ENCODE measurements at regions not wholly inside any gene's neighbourhood (a gene's known extent, or its start where the extent isn't known, plus 50 kb on each side); places are given as distances from the start of the nearest gene placed in this dataset.
"Not testable (repeated sequence)": the region's sequence is repeated elsewhere in the genome, so short reads cannot be mapped to it uniquely, and the experiment has no call there.

GRCh38 chr4:27985522-27985921, 1124.9 kb downstream of the STIM2 start:
- DNase-seq = no peak

- DNase-seq = no peak
Measured at GRCh38 chr4:27986476-27986875, 1125.8 kb downstream of the STIM2 start.

DNA sequence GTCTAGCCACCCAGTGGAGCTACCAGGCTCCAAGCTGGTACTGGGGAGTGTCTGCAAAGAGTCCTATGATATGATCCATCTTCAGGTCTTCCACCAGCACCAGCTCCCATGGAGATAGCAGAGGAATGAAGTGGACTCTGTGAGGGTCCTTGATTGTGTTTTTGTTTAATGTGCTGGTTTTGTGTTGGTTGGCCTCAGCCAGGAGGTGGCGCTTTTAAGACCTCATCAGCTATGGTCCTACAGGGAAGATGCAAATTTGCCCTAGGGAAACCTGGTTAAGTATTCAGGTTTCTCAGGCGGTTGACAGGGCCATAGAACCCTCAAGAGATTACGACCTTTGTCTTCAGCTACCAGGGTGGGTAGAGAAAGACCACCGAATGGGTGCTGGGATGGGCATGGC, 1141.1 kb downstream of the STIM2 start:
- DNase-seq = no peak

- DNase-seq = no peak
Measured at GRCh38 chr4:28004520-28004919, 1143.9 kb downstream of the STIM2 start.

- no peak for DNase-seq
Measured at GRCh38 chr4:28006021-28006420, 1145.4 kb downstream of the STIM2 start.

DNA sequence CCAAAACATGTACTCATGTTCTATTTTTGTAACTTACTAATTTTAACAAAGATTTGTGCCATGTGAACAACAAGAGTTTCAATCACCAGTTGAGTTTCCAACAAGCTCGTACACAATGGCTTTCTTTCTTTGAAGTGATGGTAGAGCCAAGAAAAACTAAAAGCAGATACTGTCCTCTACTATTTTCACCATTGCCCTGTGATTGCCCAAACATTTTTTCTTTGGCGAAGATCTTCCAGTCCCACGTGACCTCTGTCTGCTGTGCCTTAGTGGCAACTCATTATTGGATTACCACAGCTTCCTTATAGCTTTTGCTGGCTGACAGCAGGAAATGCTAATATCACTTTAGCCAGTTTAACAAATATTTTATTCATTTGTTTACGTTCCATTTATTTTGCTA, 1147.1 kb downstream of the STIM2 start:
- DNase-seq = no peak

DNA sequence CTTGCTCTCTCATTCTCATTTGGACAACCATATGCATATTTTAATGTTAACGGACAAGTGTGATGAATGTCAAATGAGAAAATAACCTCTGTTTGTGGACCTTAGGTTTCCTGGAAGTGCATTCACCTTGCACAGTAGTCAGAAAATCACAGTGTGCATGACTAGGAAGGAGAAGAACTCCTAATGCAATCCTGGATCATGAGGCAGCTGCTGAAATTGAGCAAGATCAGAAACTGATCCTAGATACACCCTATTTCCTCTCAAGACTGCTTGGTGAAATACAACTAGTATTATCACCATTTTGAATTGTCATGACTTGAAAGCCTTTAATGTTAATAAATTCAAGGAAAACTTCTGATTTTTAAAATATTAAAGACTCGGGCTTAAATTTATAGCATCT, 1148.9 kb downstream of the STIM2 start:
- DNase-seq = no peak

- no peak for DNase-seq
Measured at GRCh38 chr4:28010577-28011240, 1150.1 kb downstream of the STIM2 start.

- DNase-seq = no peak
Measured at GRCh38 chr4:28014469-28014868, 1153.8 kb downstream of the STIM2 start.

DNA sequence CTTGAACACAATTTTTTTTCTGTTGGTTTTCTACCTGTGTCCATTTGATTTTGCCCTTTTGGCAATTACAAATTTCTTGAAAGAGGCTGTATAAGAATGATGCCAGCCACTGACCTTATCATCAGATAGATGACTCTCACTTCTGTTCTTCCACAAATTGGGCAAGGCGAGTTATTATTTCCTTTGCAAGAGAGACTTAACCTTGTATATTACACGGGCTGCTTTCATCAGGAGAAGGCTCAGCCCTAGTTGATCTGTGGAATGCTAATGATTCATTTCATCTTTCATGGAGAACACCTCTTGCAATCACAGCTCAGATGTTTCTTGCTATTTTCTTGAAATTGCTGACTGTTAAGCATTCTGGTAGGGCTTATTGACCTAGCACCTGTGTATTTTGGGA, 1155.4 kb downstream of the STIM2 start:
- DNase-seq = no peak

DNA sequence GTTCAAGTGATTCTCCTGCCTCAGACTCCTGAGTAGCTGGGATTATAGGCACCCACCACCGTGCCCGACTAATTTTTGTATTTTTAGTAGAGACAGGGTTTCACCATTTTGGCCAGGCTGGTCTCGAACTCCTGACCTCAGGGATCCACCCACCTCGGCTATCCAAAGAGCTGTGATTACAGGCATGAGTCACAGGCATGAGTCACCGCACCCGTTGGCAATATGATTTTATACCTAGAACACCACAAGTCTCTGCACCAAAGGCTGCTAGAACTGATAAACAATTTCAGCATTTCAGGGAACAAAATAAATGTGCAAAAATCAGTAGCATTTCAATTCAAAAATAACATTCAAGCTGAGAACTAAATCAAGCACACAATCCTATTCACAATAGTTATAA, 1177.6 kb downstream of the STIM2 start:
- not testable (repeated sequence) for DNase-seq

GRCh38 chr4:28062562-28062961, 1201.9 kb downstream of the STIM2 start:
- no peak for DNase-seq

- DNase-seq = no peak
Measured at GRCh38 chr4:28073860-28074555, 1213.4 kb downstream of the STIM2 start.

GRCh38 chr4:28075401-28075956, 1214.8 kb downstream of the STIM2 start:
- DNase-seq = no peak

- DNase-seq = not testable (repeated sequence)
Measured at GRCh38 chr4:28077203-28077602, 1216.6 kb downstream of the STIM2 start.

DNA sequence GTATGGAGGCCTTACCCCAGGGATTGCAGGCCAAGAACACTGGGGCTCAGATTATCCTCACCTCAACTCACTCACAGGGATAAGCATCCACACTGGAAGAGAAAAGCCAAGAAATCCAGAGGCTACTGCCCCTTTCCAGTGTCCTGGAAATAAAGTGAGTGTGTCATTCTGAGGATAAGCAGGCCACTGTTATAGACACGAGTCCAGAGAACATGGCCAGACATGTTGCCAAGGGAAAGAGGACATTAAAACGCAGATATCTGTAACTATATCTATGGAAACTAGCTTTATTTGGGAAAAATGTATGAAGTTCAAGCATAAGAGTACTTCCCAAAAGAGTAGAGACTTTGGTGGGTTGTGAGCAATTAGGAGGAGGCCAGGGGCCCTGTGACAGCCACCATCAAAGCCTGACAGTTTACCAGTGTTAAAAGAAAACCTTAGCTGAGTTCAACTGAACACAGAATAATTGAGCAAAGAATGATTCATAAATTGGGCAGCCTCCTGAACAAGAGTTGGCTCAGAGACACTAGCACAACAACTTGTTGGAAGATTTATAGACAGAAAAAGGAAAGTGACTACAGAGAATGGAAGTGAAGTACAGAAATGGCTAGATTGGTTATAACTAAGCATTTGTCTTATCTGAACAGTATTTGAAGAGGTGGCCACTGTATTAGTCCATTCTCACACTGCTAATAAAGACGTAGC, 1222.2 kb downstream of the STIM2 start:
- no peak for DNase-seq

DNA sequence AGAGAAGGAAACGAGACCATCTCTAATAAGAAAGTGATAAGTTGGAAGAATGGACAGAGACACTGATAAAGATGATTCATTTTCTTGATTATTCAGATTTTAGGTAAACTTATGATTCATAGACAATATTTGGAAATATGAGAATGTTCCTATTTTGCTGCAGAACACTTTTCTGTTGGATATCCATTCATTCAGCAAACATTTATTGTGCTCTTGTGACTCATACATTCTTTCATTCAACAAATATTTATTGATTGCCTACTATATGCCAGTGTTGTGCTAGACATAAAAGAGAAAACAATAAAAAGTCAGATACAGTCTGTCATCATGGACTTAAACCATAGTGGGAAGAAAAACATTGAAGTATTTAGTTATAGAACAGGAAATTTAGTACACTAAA, 1232.0 kb downstream of the STIM2 start:
- DNase-seq = no peak

- no peak for DNase-seq
Measured at GRCh38 chr4:28093071-28093470, 1232.4 kb downstream of the STIM2 start.

- no peak for DNase-seq
Measured at GRCh38 chr4:28101583-28101982, 1240.9 kb downstream of the STIM2 start.

DNA sequence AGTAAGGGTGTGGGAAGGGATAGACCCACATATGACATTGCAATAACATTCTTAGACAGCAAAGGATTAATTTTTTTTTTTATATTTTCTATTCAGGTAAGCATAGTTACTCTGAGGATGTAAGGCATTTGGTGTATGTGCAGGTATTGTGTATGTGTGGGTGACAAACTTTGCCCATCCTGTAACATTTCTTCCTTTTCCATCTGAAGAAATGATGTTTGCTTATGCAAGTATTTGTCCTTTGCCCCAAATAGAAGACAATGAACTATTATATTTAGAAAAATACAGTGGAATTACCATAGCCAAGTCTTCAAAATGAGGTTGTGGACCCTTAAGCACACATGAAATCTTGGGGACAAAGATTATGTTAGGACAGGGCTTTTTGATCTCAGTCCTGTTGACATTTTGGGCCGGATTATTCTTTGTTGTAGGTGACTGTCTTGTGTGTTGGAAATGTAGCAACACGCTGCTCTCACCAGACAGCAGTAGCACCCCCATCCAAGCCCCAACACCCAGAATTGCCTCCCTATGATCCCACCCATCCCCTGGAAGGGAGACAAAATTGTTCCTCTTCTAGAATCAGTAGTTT, 1244.7 kb downstream of the STIM2 start:
- no peak for DNase-seq

DNA sequence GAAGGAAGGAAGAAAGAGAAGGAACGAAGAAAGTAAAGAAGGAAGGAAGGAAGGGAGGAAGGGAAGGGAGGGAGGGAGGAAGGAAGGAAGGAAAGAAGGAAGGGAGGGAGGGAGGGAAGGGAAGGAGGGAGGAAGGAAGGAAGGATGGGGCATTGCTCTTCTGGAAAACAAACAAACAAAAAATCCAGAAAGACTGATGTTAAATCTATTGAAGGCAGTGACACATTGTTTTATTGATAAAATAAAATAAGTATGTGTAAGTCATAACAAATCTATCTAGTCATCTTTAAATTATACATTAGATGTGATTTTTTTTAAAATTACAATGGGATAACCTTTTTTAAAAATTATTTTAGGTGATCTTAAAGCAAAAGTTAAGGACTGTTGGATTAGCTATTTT, 1245.5 kb downstream of the STIM2 start:
- no peak for DNase-seq

- DNase-seq = no peak
Measured at GRCh38 chr4:28109801-28110200, 1249.2 kb downstream of the STIM2 start.

GRCh38 chr4:28112691-28113335, 1252.2 kb downstream of the STIM2 start:
- not testable (repeated sequence) for DNase-seq
